Omental fat pad (tissue), 3 donors: ENCODE measurements at regions not wholly inside any gene's neighbourhood (a gene's known extent, or its start where the extent isn't known, plus 50 kb on each side); places are given as distances from the start of the nearest gene placed in this dataset.
"Not testable (repeated sequence)": the region's sequence is repeated elsewhere in the genome, so short reads cannot be mapped to it uniquely, and the experiment has no call there.

Source experiments
- ATAC-seq: fragments of 150-250 bp; one replicate; pipeline ENCODE4 v1.9.1; 2016; ENCODE audit warnings: mild to moderate bottlenecking, moderate library complexity; ENCODE audit not compliant: low FRiP score
- DNase-seq: peaks from one replicate; pipeline ENCODE4 v3.0.0-alpha.2; 2019; ENCODE audit warnings: low spot score
- CTCF ChIP-seq, 3 donors: fragments of 450-650 bp; IDR thresholded peaks; one replicate each; pipeline ENCODE4 v1.5.1; 2016 to 2017; ENCODE audit warnings: antibody characterized with exemption in 3 of 3, mild to moderate bottlenecking in 3 of 3, moderate library complexity in 2 of 3

- TF ChIP-seq CTCF (IDR thresholded peaks at IDR 0.05) = no peak
- DNase-seq (no peak), ATAC-seq (no peak)
Observed at GRCh38 chr9:82882748-82883147, 180.2 kb downstream of the RASEF start.

GRCh38 chr9:82883436-82883835 is 179.5 kb downstream of the RASEF start:
- ATAC-seq = no peak
- DNase-seq = no peak
- TF ChIP-seq CTCF (IDR thresholded peaks at IDR 0.05) = no peak

GRCh38 chr9:82883974-82884373 is 179.0 kb downstream of the RASEF start:
- DNase-seq, ATAC-seq: not testable (repeated sequence)

- ATAC-seq (no peak), DNase-seq (no peak)
- TF ChIP-seq CTCF (IDR thresholded peaks at IDR 0.05) = no peak
Observed at GRCh38 chr9:82890401-82890800, 172.5 kb downstream of the RASEF start.

GRCh38 chr9:82890865-82891264 is 172.1 kb downstream of the RASEF start:
- TF ChIP-seq CTCF (IDR thresholded peaks at IDR 0.05) = no peak
- DNase-seq (no peak), ATAC-seq (no peak)

GRCh38 chr9:82891321-82891720 is 171.6 kb downstream of the RASEF start:
- DNase-seq (no peak), ATAC-seq (no peak)
- no peak for TF ChIP-seq CTCF (IDR thresholded peaks at IDR 0.05)

- ATAC-seq = no peak
- no peak for DNase-seq
- no peak for TF ChIP-seq CTCF (IDR thresholded peaks at IDR 0.05)
Observed at GRCh38 chr9:82893549-82893948, 169.4 kb downstream of the RASEF start.

- DNase-seq (no peak), ATAC-seq (no peak)
- TF ChIP-seq CTCF (IDR thresholded peaks at IDR 0.05) = no peak
Observed at GRCh38 chr9:82894548-82894947, 168.4 kb downstream of the RASEF start.
